Panc1 (cell line): ENCODE measurements at regions not wholly inside any gene's neighbourhood (a gene's known extent, or its start where the extent isn't known, plus 50 kb on each side); places are given as distances from the start of the nearest gene placed in this dataset.
A peak's percentile ranks its signal among the peaks of the same experiment; 100 is the strongest.

ENCODE experiments used
- ATAC-seq: fragments of 200-7000 bp; cut with Tn5 transposase; 2 replicates; pipeline ENCODE4 v1.9.1; 2020; ENCODE audit warnings: mild to moderate bottlenecking, moderate library complexity
- BruUV-seq: library from RNA; stranded (reverse); fragments of 400-500 nt; replicated peaks from 2 replicates; lab custom pipeline; 2021; lab: Mats Ljungman, UMichigan
- CTCF ChIA-PET: fragments of 300-600 bp; sonication (Branson Sonifier 250); formaldehyde crosslinking; loops from one replicate; lab custom pipeline; 2022; ENCODE audit warnings: antibody characterized with exemption; lab: Charles Lee
- POLR2A ChIA-PET: fragments of 300-600 bp; sonication (Branson Sonifier 250); formaldehyde crosslinking; loops from one replicate; lab custom pipeline; 2022; ENCODE audit warnings: antibody characterized with exemption; lab: Charles Lee
- DNase-seq: peaks from one replicate; pipeline ENCODE4 v3.0.0-alpha.2; 2010; ENCODE audit warnings: low read depth, low spot score
- H3K27ac ChIP-seq: 2 replicates; pipeline ENCODE4 v1.5.1; 2011; ENCODE audit warnings: mild to moderate bottlenecking, low read length, inconsistent platforms
- H3K27me3 ChIP-seq: fragments of 200-500 bp; sonication (Bioruptor generic); 2 replicates; pipeline ENCODE4 v1.6.0; 2014; ENCODE audit warnings: low read length, inconsistent platforms; ENCODE audit not compliant: control insufficient read depth, insufficient read depth
- H3K36me3 ChIP-seq: fragments of 200-500 bp; sonication (Bioruptor generic); 2 replicates; pipeline ENCODE4 v1.5.1; 2014; ENCODE audit warnings: inconsistent platforms, mild to moderate bottlenecking, low read length, moderate library complexity; ENCODE audit not compliant: control insufficient read depth, insufficient read depth
- H3K4me1 ChIP-seq: 2 replicates; pipeline ENCODE4 v1.5.1; 2011; ENCODE audit warnings: inconsistent platforms, mild to moderate bottlenecking, low read length, moderate library complexity; ENCODE audit not compliant: control insufficient read depth, insufficient read depth
- H3K4me3 ChIP-seq, 2 experiments: 2 replicates each; pipeline ENCODE4 v1.5.1; 2011 to 2012; ENCODE audit warnings: low read depth in 2 of 2, low read length in 2 of 2, mild to moderate bottlenecking in 2 of 2, inconsistent platforms in 1 of 2, moderate library complexity in 1 of 2
- H3K9me3 ChIP-seq: fragments of 200-500 bp; sonication (Bioruptor generic); 2 replicates; pipeline ENCODE4 v1.5.1; 2014; ENCODE audit warnings: low read depth, mild to moderate bottlenecking, inconsistent platforms, low read length, moderate library complexity; ENCODE audit not compliant: control insufficient read depth, insufficient read depth
- POLR2AphosphoS5 ChIP-seq: IDR thresholded peaks from 2 replicates; pipeline ENCODE4 v1.6.1; 2012; ENCODE audit warnings: mild to moderate bottlenecking, low read depth, low read length, moderate library complexity
- REST ChIP-seq, 2 experiments: IDR thresholded peaks; 2 replicates each; pipeline ENCODE4 v1.6.1; 2011 to 2012; ENCODE audit warnings: low read depth in 2 of 2, control low read depth in 1 of 2, low read length in 1 of 2, mild to moderate bottlenecking in 1 of 2, moderate library complexity in 1 of 2; ENCODE audit not compliant: insufficient read depth in 1 of 2
- SIN3A ChIP-seq: IDR thresholded peaks from 2 replicates; pipeline ENCODE4 v1.6.1; 2012; ENCODE audit warnings: low read depth, mild to moderate bottlenecking, low read length, moderate library complexity, borderline replicate concordance; ENCODE audit not compliant: insufficient read depth
- TCF7L2 ChIP-seq: IDR thresholded peaks from 2 replicates; pipeline ENCODE4 v1.6.1; 2011; ENCODE audit warnings: mild to moderate bottlenecking, low read depth, low read length, inconsistent platforms
- in situ Hi-C: cut with HindIII; loops from 2 replicates; pipeline ENCODE4 v1.10.0; 2016; ENCODE audit warnings: low sequenced_read_pairs, low pct_unique_long_range_greater_than_20kb
- intact Hi-C: fragments of 100-400 bp; cut with micrococcal nuclease; formaldehyde crosslinking; loops from one replicate; pipeline ENCODE4 v1.10.0; 2022; ENCODE audit not compliant: unreplicated experiment
- TF ChIP-seq, protein P1 (sequence below): fragments of 450-650 bp; IDR thresholded peaks from 2 replicates; pipeline ENCODE4 v1.5.1; 2017; ENCODE audit warnings: mild to moderate bottlenecking

GRCh38 chr17:72494566-72494965 lies 373.7 kb downstream of the SOX9 start:
- intact Hi-C loops: no loop called here
- no peak for ATAC-seq
- Histone ChIP-seq H3K27ac (peak overlapping the region; percentile 68), H3K36me3 (no peaks in the 10 kb centered on the region), H3K4me3 (no peak overlapping the region), H3K9me3 (no peaks in the 10 kb centered on the region), H3K4me1 (peaks cover 70% of the 10 kb centered on the region), H3K27me3 (no peaks in the 10 kb centered on the region)
- ChIA-PET POLR2A (no interaction called here), CTCF (interaction anchor here (0.6 kb wide), 1 partner anchor 32 kb away, joined by 3 read pairs; no protein-coding TSS in a partner anchor)
- BruUV-seq: no TSS peak
- TF ChIP-seq, protein P1, sequence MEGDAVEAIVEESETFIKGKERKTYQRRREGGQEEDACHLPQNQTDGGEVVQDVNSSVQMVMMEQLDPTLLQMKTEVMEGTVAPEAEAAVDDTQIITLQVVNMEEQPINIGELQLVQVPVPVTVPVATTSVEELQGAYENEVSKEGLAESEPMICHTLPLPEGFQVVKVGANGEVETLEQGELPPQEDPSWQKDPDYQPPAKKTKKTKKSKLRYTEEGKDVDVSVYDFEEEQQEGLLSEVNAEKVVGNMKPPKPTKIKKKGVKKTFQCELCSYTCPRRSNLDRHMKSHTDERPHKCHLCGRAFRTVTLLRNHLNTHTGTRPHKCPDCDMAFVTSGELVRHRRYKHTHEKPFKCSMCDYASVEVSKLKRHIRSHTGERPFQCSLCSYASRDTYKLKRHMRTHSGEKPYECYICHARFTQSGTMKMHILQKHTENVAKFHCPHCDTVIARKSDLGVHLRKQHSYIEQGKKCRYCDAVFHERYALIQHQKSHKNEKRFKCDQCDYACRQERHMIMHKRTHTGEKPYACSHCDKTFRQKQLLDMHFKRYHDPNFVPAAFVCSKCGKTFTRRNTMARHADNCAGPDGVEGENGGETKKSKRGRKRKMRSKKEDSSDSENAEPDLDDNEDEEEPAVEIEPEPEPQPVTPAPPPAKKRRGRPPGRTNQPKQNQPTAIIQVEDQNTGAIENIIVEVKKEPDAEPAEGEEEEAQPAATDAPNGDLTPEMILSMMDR: no peak
- DNase-seq: no peak
- in situ Hi-C loops: loop anchor here (25.0 kb wide), 1 partner anchor 357 kb away; no protein-coding TSS in a partner anchor

DNA sequence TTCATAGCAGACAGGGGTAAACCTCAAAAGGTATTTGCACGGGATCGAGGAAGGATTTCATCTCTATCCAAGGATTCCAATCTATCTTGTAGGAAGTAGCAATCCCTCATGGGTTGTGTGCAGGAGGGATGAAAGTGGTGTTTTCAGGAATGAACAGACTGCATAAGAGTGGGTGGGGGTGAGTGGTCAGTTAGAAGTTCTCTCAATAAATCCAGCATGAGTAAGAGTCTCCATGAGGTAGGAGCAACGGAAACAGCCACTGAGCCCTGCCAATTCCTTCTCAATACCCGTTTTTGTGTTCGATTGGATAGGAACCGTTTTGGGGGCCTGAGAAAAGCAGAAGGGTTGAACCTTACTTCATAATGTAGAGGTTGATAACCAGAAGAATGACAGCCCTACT lies 375.6 kb downstream of the SOX9 start:
- H3K4me3 ChIP-seq: no peak overlapping the region
- no TSS peak for BruUV-seq
- POLR2A ChIA-PET: no interaction called here
- intact Hi-C loops: no loop called here
- no peaks in the 10 kb centered on the region for H3K36me3 ChIP-seq
- H3K27me3 ChIP-seq: no peaks in the 10 kb centered on the region
- peak overlapping the region; percentile 68 for H3K27ac ChIP-seq
- ATAC-seq (no peak), DNase-seq (no peak)
- CTCF ChIA-PET: no interaction called here
- in situ Hi-C loops: loop anchor here (25.0 kb wide), 1 partner anchor 359 kb away; no protein-coding TSS in a partner anchor
- H3K9me3 ChIP-seq: no peaks in the 10 kb centered on the region
- TF ChIP-seq REST (IDR thresholded peaks at IDR 0.05; ENCODE audit: insufficient read depth in 1 of 2, low read depth in 2 of 2, low read length in 1 of 2): no peak
- no peak for TF ChIP-seq SIN3A
- TF ChIP-seq TCF7L2: no peak
- no peak for TF ChIP-seq POLR2AphosphoS5
- TF ChIP-seq, protein P1: no peak
- H3K4me1 ChIP-seq: peaks cover 69% of the 10 kb centered on the region
